ENCODE measurements at regions not wholly inside any gene's neighbourhood (a gene's known extent, or its start where the extent isn't known, plus 50 kb on each side); places are given as distances from the start of the nearest gene placed in this dataset.

- Histone ChIP-seq H3K4me3 (no peak overlapping the region), H3K27me3 (no peaks in the 10 kb centered on the region), H3K36me3 (no peaks in the 10 kb centered on the region), H3K27ac (no peak overlapping the region), H3K9me3 (no peaks in the 10 kb centered on the region), H3K4me1 (no peaks in the 10 kb centered on the region)
- no peak for DNase-seq
- no peak for TF ChIP-seq POLR2A (IDR thresholded peaks at IDR 0.05)
- no peak for TF ChIP-seq EP300 (IDR thresholded peaks at IDR 0.05)
- TF ChIP-seq, protein P1, sequence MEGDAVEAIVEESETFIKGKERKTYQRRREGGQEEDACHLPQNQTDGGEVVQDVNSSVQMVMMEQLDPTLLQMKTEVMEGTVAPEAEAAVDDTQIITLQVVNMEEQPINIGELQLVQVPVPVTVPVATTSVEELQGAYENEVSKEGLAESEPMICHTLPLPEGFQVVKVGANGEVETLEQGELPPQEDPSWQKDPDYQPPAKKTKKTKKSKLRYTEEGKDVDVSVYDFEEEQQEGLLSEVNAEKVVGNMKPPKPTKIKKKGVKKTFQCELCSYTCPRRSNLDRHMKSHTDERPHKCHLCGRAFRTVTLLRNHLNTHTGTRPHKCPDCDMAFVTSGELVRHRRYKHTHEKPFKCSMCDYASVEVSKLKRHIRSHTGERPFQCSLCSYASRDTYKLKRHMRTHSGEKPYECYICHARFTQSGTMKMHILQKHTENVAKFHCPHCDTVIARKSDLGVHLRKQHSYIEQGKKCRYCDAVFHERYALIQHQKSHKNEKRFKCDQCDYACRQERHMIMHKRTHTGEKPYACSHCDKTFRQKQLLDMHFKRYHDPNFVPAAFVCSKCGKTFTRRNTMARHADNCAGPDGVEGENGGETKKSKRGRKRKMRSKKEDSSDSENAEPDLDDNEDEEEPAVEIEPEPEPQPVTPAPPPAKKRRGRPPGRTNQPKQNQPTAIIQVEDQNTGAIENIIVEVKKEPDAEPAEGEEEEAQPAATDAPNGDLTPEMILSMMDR (IDR thresholded peaks at IDR 0.05) = no peak
- no peak for TF ChIP-seq POLR2AphosphoS5 (IDR thresholded peaks at IDR 0.05)
- intact Hi-C loops (cut with DNase I; ENCODE audit: low total_unique reads) = no loop called here
These were observed 89.5 kb upstream of the TES start for GRCh38 chr7:116120839-116121238.

DNA sequence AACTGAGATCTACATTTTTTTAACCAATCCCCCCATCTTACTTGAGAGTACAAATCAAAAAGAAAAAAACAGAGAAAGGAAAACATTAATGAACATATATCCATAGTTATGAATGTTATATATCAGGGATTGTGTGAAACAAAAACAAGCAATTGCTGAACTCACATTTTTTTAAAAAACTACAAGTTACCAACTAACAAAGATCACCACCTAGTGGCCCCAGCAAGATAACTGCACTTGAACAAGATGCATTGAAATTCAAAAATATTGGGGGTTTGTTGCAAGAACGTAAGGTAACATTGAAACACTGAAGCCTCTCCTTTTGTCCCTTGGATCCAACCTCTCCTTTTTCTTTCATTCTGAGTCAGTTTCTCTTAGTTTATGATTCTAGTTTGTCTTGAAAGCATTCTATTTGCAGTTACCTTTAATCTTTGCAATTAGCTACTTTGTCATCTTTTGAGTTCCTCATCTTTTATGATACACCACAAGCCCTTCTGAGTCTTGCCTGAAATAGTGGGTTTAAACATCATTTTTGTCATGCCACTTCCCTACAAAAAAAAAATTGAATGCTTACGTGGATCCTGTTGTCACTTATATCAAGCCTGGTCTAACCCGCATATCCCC is 87.3 kb upstream of the TES start:
- Histone ChIP-seq H3K4me1 (no peaks in the 10 kb centered on the region), H3K27me3 (no peaks in the 10 kb centered on the region), H3K27ac (no peak overlapping the region), H3K36me3 (no peaks in the 10 kb centered on the region), H3K4me3 (no peak overlapping the region), H3K9me3 (peaks cover 0 to 7% (median 3%) of the 10 kb centered on the region in 4 donors)
- DNase-seq = peak in 1 of 2 donors; percentile 63
- intact Hi-C loops (cut with DNase I; ENCODE audit: low total_unique reads) = no loop called here
- TF ChIP-seq POLR2A (IDR thresholded peaks at IDR 0.05) = no peak
- TF ChIP-seq POLR2AphosphoS5 (IDR thresholded peaks at IDR 0.05) = no peak
- TF ChIP-seq, protein P1 (IDR thresholded peaks at IDR 0.05) = peak in 3 of 7 experiments; percentile 22 to 45 (median 33)
- no peak for TF ChIP-seq EP300 (IDR thresholded peaks at IDR 0.05)
- WGBS, 5 donors = 44 to 58% (median 50%) methylated on average over 3 of the region's 3 CpGs

DNA sequence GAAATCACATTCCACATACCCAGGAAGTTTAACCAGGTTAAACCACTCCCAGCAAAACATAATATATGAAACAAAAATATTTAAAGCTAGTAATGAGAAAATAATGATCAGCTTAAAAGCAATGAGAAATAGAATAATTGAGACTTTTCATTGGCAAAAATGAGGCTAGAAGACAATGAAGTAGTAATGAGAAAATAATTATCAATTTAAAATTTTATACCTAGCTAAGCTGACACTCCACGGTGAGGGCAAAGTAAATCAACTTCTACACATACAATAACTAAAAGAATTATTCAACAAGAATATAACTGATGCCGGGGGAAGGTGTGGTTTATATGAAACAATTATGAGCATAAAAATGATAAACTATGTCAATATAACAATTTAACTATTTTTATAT is 82.2 kb upstream of the TES start:
- no peaks in the 10 kb centered on the region for H3K4me1 ChIP-seq
- no peak overlapping the region for H3K4me3 ChIP-seq
- no peak for DNase-seq
- no peaks in the 10 kb centered on the region for H3K36me3 ChIP-seq
- intact Hi-C loops (cut with DNase I; ENCODE audit: low total_unique reads) = no loop called here
- H3K27me3 ChIP-seq = no peaks in the 10 kb centered on the region
- 89 to 97% (median 95%) methylated on average over 2 of the region's 2 CpGs for WGBS, 5 donors
- TF ChIP-seq POLR2AphosphoS5 (IDR thresholded peaks at IDR 0.05) = no peak
- TF ChIP-seq EP300 (IDR thresholded peaks at IDR 0.05) = no peak
- TF ChIP-seq, protein P1 (IDR thresholded peaks at IDR 0.05) = no peak
- no peak for TF ChIP-seq POLR2A (IDR thresholded peaks at IDR 0.05)
- H3K27ac ChIP-seq = no peak overlapping the region
- peaks cover 0 to 12% (median 4%) of the 10 kb centered on the region in 4 donors for H3K9me3 ChIP-seq

DNA sequence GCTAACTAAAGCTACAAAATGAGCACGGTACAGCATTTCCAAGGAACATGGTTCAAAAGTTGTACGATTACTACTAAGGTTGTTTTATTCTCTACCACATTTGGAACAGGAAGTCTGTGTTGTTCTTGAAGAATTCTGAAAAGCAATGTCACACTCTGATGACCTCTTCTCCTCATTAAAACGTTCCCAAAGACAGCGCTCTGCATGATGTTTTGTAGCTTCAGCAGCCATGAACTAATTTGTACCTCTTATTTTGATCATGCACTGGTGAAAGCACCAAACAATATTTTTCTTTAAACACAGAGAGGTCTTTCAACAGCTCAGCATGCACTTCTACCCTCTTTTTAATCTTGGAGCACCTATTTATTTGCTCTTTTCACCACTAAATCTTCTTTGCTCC is 75.0 kb upstream of the TES start:
- 61 to 72% (median 69%) methylated on average over 4 of the region's 4 CpGs for WGBS, 5 donors

More for the DNA sequence above, 75.0 kb upstream of the TES start:
- Histone ChIP-seq H3K36me3 (no peaks in the 10 kb centered on the region), H3K4me3 (no peak overlapping the region), H3K9me3 (no peaks in the 10 kb centered on the region), H3K4me1 (peaks cover 0 to 8% (median 3%) of the 10 kb centered on the region in 4 donors), H3K27me3 (no peaks in the 10 kb centered on the region), H3K27ac (no peak overlapping the region)
- intact Hi-C loops (cut with DNase I; ENCODE audit: low total_unique reads) = no loop called here
- no peak for DNase-seq
- TF ChIP-seq POLR2A (IDR thresholded peaks at IDR 0.05) = no peak
- no peak for TF ChIP-seq EP300 (IDR thresholded peaks at IDR 0.05)
- TF ChIP-seq, protein P1 (IDR thresholded peaks at IDR 0.05) = no peak
- no peak for TF ChIP-seq POLR2AphosphoS5 (IDR thresholded peaks at IDR 0.05)

All from stomach (tissue), 8 donors.